Lung (tissue), 11 donors: ENCODE measurements at regions not wholly inside any gene's neighbourhood (a gene's known extent, or its start where the extent isn't known, plus 50 kb on each side); places are given as distances from the start of the nearest gene placed in this dataset.

ENCODE experiments used
- ATAC-seq: fragments of 200-7000 bp; cut with Tn5 transposase; one replicate; pipeline ENCODE4 v1.9.1; 2020; ENCODE audit warnings: moderate number of reproducible peaks; ENCODE audit not compliant: insufficient read depth, low FRiP score
- DNase-seq, 3 donors: peaks; one replicate each; pipeline ENCODE4 v3.0.0-alpha.2; 2013 to 2017
- H3K27ac ChIP-seq, 2 donors: one replicate each; pipeline ENCODE4 v1.5.1; 2013; ENCODE audit warnings: mild to moderate bottlenecking in 2 of 2, moderate library complexity in 2 of 2, control low read depth in 1 of 2, inconsistent platforms in 1 of 2, low read depth in 1 of 2, low read length in 1 of 2
- H3K27me3 ChIP-seq, 3 donors: one replicate each; pipeline ENCODE4 v1.5.1; 2013; ENCODE audit warnings: low read length in 2 of 3; ENCODE audit not compliant: control insufficient read depth in 3 of 3, insufficient read depth in 3 of 3
- H3K36me3 ChIP-seq, 4 donors: one replicate each; pipeline ENCODE4 v1.5.1; 2013; ENCODE audit warnings: low read length in 4 of 4, mild to moderate bottlenecking in 1 of 4, moderate library complexity in 1 of 4; ENCODE audit not compliant: control insufficient read depth in 4 of 4, insufficient read depth in 4 of 4
- H3K4me1 ChIP-seq, 5 donors: one replicate each; pipeline ENCODE4 v1.5.1; 2013; ENCODE audit warnings: low read length in 5 of 5, mild to moderate bottlenecking in 2 of 5, moderate library complexity in 1 of 5; ENCODE audit not compliant: control insufficient read depth in 5 of 5, insufficient read depth in 5 of 5
- H3K4me3 ChIP-seq: one replicate; pipeline ENCODE4 v1.5.1; 2013; ENCODE audit warnings: mild to moderate bottlenecking, control low read depth, moderate library complexity
- H3K9ac ChIP-seq, 2 donors: one replicate each; pipeline ENCODE4 v1.5.1; 2013; ENCODE audit warnings: low read length in 2 of 2, control low read depth in 1 of 2; ENCODE audit not compliant: insufficient read depth in 1 of 2
- H3K9me3 ChIP-seq, 4 donors: one replicate each; pipeline ENCODE4 v1.5.1; 2013; ENCODE audit warnings: low read length in 3 of 4, mild to moderate bottlenecking in 1 of 4, moderate library complexity in 1 of 4; ENCODE audit not compliant: control insufficient read depth in 4 of 4, insufficient read depth in 3 of 4
- WGBS, 2 donors: extraction: QIAGEN DNeasy Blood & Tissue Kit; methylation state at CpG; one replicate each; pipeline ENCODE4 v1.1.7; 2013; 5-methylcytosine and 5-hydroxymethylcytosine counted together
- TF ChIP-seq, protein P1 (sequence below): IDR thresholded peaks from 2 replicates; pipeline ENCODE4 v1.5.1; 2012; ENCODE audit warnings: mild to moderate bottlenecking; ENCODE audit errors: control extremely low read depth, extremely low read depth
- donor health status: control.
- donor health status: control.
- donor health status: Bipolar disorder and iron deficiency.
- donor health status: healthy.
- donor health status: DM: yes; HTN: yes; CAD: no.

DNA sequence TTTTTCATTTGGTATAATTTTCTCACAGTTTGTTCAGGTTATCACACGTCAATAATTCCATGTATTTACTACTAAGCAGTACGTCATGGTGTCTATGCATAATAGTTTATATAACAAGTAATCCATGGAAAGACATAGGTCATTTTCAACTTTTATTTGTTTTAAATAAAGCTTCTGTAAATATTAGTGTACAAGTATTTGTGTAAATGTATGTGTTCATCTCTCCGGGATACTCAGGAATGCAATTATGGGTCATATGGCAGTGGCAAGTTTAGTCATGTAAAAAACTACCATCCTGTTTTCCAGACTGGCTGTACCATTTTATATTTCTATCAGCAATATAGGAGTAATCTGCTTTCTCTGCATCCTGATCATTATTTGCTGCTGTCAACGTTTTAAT, 231.1 kb upstream of the ZNF804A start:
- no peaks in the 10 kb centered on the region for H3K27me3 ChIP-seq
- ATAC-seq (no peak), DNase-seq (no peak)
- TF ChIP-seq, protein P1, sequence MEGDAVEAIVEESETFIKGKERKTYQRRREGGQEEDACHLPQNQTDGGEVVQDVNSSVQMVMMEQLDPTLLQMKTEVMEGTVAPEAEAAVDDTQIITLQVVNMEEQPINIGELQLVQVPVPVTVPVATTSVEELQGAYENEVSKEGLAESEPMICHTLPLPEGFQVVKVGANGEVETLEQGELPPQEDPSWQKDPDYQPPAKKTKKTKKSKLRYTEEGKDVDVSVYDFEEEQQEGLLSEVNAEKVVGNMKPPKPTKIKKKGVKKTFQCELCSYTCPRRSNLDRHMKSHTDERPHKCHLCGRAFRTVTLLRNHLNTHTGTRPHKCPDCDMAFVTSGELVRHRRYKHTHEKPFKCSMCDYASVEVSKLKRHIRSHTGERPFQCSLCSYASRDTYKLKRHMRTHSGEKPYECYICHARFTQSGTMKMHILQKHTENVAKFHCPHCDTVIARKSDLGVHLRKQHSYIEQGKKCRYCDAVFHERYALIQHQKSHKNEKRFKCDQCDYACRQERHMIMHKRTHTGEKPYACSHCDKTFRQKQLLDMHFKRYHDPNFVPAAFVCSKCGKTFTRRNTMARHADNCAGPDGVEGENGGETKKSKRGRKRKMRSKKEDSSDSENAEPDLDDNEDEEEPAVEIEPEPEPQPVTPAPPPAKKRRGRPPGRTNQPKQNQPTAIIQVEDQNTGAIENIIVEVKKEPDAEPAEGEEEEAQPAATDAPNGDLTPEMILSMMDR = no peak
- H3K4me3 ChIP-seq = no peak overlapping the region
- H3K36me3 ChIP-seq = no peaks in the 10 kb centered on the region
- H3K9ac ChIP-seq = no peak overlapping the region
- no peaks in the 10 kb centered on the region for H3K9me3 ChIP-seq
- 75 to 80% methylated on average over 4 of the region's 4 CpGs for WGBS, 2 donors
- no peak overlapping the region for H3K27ac ChIP-seq
- H3K4me1 ChIP-seq = no peaks in the 10 kb centered on the region

DNA sequence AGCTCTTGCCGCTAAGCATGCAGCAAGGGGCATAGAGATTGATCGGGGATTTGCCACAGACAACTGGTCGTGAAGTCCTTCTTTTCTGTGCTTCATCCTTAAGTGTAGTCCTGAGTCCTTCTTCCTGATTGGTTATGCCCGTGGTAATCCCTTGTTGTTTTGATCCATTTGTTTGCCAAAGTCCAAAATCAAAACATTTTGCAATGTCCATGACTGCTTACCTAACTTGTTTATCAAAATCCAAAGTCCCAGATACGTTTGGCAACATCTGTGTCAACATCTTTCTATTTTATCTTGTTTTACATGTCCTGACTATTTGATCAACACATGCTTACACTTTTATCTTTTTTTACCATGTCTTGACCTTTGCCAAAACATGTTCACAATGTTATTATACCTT, 229.0 kb upstream of the ZNF804A start:
- H3K4me3 ChIP-seq = no peak overlapping the region
- ATAC-seq (no peak), DNase-seq (no peak)
- no peaks in the 10 kb centered on the region for H3K4me1 ChIP-seq
- TF ChIP-seq, protein P1 = no peak
- H3K9ac ChIP-seq = no peak overlapping the region
- WGBS, 2 donors = 72 to 73% methylated on average over 5 of the region's 5 CpGs
- H3K27ac ChIP-seq = no peak overlapping the region
- no peaks in the 10 kb centered on the region for H3K27me3 ChIP-seq
- no peaks in the 10 kb centered on the region for H3K9me3 ChIP-seq
- no peaks in the 10 kb centered on the region for H3K36me3 ChIP-seq

DNA sequence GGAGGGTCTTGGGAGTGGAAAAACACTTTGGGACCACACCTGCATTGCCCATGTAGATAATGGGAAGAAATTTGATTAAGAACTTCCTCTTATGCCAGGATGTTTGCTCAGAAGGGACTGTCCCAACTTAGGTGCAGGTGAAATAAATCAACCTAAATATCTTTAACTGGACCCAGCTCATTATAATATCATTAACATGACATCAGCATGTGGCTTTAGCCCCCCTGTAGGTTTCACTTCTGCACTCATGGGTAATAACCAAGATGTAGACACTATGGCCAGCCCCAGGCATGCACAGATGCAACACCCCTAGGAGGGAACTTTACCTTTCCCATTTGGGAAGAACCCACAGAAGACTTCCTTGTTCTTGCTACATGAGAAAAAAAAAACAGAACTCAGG, 227.4 kb upstream of the ZNF804A start:
- no peaks in the 10 kb centered on the region for H3K9me3 ChIP-seq
- DNase-seq (no peak), ATAC-seq (no peak)
- no peak overlapping the region for H3K27ac ChIP-seq
- H3K36me3 ChIP-seq = no peaks in the 10 kb centered on the region
- no peaks in the 10 kb centered on the region for H3K4me1 ChIP-seq
- no peaks in the 10 kb centered on the region for H3K27me3 ChIP-seq
- H3K9ac ChIP-seq = no peak overlapping the region
- no peak overlapping the region for H3K4me3 ChIP-seq
- TF ChIP-seq, protein P1 = no peak

DNA sequence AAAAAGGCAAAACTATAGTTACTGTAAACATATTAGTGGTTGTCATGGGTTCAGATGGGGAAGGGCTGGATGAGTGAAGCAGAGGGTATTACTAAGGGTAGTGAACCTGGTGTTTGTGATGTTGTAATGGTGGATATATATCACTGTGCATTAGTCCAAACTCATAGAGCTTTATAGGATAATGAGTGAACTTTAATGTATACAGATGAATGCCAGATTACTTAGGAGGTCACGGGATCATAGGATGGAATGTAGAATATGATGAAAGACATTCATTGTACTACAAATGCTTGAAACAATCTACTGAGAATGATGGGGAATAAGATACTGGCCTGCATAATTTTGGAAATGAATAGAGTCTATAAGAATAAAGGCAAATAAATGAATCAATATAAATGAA, 226.7 kb upstream of the ZNF804A start:
- no peaks in the 10 kb centered on the region for H3K9me3 ChIP-seq

More for the DNA sequence above, 226.7 kb upstream of the ZNF804A start:
- Histone ChIP-seq H3K36me3 (no peaks in the 10 kb centered on the region), H3K27me3 (no peaks in the 10 kb centered on the region), H3K4me3 (no peak overlapping the region), H3K4me1 (no peaks in the 10 kb centered on the region), H3K27ac (no peak overlapping the region), H3K9ac (no peak overlapping the region)
- 83 to 97% methylated on average over 1 of the region's 1 CpG for WGBS, 2 donors
- TF ChIP-seq, protein P1 = no peak
- DNase-seq = no peak
- no peak for ATAC-seq
